ENCODE measurements at regions not wholly inside any gene's neighbourhood (a gene's known extent, or its start where the extent isn't known, plus 50 kb on each side); places are given as distances from the start of the nearest gene placed in this dataset.

- TF ChIP-seq POLR2AphosphoS5 (IDR thresholded peaks at IDR 0.05; ENCODE audit: low read depth, low read length) (no peak), CTCF (IDR thresholded peaks at IDR 0.05) (no peak), SIN3A (IDR thresholded peaks at IDR 0.05; ENCODE audit: borderline replicate concordance, insufficient read depth, low read depth, low read length) (no peak)
Measured at GRCh38 chr6:130625825-130626527, 201.2 kb upstream of the SMLR1 start.
